ENCODE measurements at regions not wholly inside any gene's neighbourhood (a gene's known extent, or its start where the extent isn't known, plus 50 kb on each side); places are given as distances from the start of the nearest gene placed in this dataset.

- TF ChIP-seq POLR2A (IDR thresholded peaks at IDR 0.05): no peak
- no peak for TF ChIP-seq CTCF (IDR thresholded peaks at IDR 0.05)
- no peak for TF ChIP-seq POLR2AphosphoS5 (IDR thresholded peaks at IDR 0.05)
- TF ChIP-seq EP300 (IDR thresholded peaks at IDR 0.05): no peak
- no peaks in the 10 kb centered on the region for H3K27me3 ChIP-seq
- H3K9me3 ChIP-seq: peaks cover 7% of the 10 kb centered on the region
- 76% methylated on average over 2 of the region's 2 CpGs for WGBS
- peaks cover 5% of the 10 kb centered on the region for H3K4me1 ChIP-seq
- DNase-seq (ENCODE audit: low spot score in 2 of 2): no peak
- H3K4me3 ChIP-seq: no peak overlapping the region
- H3K27ac ChIP-seq: no peak overlapping the region
- H3K36me3 ChIP-seq: no peaks in the 10 kb centered on the region
Measured at GRCh38 chr4:11693693-11694092, 265.0 kb upstream of the HS3ST1 start.

- no peak for DNase-seq (ENCODE audit: low spot score in 2 of 2)
- Histone ChIP-seq H3K4me1 (no peaks in the 10 kb centered on the region), H3K27me3 (no peaks in the 10 kb centered on the region), H3K27ac (no peak overlapping the region), H3K4me3 (no peak overlapping the region), H3K9me3 (peaks cover 7% of the 10 kb centered on the region), H3K36me3 (no peaks in the 10 kb centered on the region)
- 84% methylated on average over 3 of the region's 3 CpGs for WGBS
- TF ChIP-seq EP300 (IDR thresholded peaks at IDR 0.05): no peak
- TF ChIP-seq CTCF (IDR thresholded peaks at IDR 0.05): no peak
- TF ChIP-seq POLR2A (IDR thresholded peaks at IDR 0.05): no peak
- no peak for TF ChIP-seq POLR2AphosphoS5 (IDR thresholded peaks at IDR 0.05)
Measured at GRCh38 chr4:11691236-11691635, 262.5 kb upstream of the HS3ST1 start.

DNA sequence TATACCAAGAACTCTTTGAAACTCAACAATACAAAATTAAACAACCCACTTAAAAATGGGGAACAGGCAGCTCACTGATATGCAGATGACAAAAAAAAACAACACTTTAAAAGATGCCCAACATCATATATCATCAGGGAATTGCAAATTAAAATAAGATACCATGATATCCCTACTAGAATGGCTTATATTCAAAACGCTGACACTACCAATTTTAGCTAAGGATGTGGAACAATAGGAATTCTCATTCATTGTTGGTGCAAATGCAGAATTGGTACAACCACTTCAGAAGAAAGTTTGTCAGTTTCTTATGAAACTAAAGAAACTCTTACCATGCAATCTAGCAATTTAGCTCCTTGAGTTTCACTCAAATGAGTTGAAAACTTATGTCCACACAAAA is 259.0 kb upstream of the HS3ST1 start:
- Histone ChIP-seq H3K4me1 (no peaks in the 10 kb centered on the region), H3K4me3 (no peak overlapping the region), H3K9me3 (no peaks in the 10 kb centered on the region), H3K27me3 (no peaks in the 10 kb centered on the region), H3K27ac (no peak overlapping the region), H3K36me3 (no peaks in the 10 kb centered on the region)
- 88% methylated on average over 1 of the region's 1 CpG for WGBS
- TF ChIP-seq POLR2A (IDR thresholded peaks at IDR 0.05) (no peak), POLR2AphosphoS5 (IDR thresholded peaks at IDR 0.05) (no peak), EP300 (IDR thresholded peaks at IDR 0.05) (no peak), CTCF (IDR thresholded peaks at IDR 0.05) (no peak)
- no peak for DNase-seq (ENCODE audit: low spot score in 2 of 2)

GRCh38 chr4:11685481-11685880 is 256.8 kb upstream of the HS3ST1 start:
- Histone ChIP-seq H3K4me1 (no peaks in the 10 kb centered on the region), H3K9me3 (no peaks in the 10 kb centered on the region), H3K36me3 (no peaks in the 10 kb centered on the region), H3K27me3 (no peaks in the 10 kb centered on the region), H3K27ac (no peak overlapping the region), H3K4me3 (no peak overlapping the region)
- no peak for DNase-seq (ENCODE audit: low spot score in 2 of 2)
- WGBS: 89% methylated on average over 5 of the region's 5 CpGs
- no peak for TF ChIP-seq POLR2A (IDR thresholded peaks at IDR 0.05)

DNA sequence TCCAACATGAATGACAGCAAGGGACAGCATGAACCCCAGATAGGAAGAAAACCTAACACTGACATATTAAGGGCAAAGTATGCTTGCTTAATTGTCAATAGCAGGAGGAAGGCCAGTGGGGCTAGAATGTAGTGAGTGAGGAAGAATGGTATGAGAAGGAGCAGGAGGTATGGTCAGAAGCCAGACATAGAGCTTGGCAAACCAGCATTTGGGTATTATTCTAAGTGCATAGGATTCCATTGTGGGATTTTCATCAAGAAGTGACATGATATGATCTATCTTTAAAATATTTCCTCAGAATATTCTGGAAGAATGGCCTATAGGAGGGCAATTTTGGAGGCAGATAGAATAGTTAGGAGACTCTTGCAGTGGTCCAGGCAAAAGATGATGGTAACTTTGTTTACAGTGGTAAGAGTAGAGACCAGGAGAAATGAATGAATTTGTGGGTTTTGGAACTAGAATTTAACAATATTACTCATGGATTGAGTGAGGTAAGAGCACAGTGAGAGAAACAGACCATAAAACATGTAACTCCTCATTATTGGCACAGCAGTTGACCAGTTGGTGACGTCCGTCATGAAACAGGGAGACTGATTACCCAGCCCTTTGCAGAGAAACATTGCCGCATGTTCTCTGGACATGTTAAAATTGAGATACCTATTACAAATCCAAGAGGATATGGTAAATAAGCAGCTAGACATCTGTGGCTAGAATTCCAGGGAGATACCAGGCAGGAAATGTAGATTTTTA is 246.5 kb upstream of the HS3ST1 start:
- H3K4me3 ChIP-seq: no peak overlapping the region
- no peaks in the 10 kb centered on the region for H3K4me1 ChIP-seq
- TF ChIP-seq POLR2A (IDR thresholded peaks at IDR 0.05) (no peak), CTCF (IDR thresholded peaks at IDR 0.05) (no peak), EP300 (IDR thresholded peaks at IDR 0.05) (no peak), POLR2AphosphoS5 (IDR thresholded peaks at IDR 0.05) (no peak)
- H3K27ac ChIP-seq: no peak overlapping the region
- H3K36me3 ChIP-seq: no peaks in the 10 kb centered on the region
- no peak for DNase-seq (ENCODE audit: low spot score in 2 of 2)
- no peaks in the 10 kb centered on the region for H3K9me3 ChIP-seq
- no peaks in the 10 kb centered on the region for H3K27me3 ChIP-seq
- WGBS: 92% methylated on average over 3 of the region's 3 CpGs

DNA sequence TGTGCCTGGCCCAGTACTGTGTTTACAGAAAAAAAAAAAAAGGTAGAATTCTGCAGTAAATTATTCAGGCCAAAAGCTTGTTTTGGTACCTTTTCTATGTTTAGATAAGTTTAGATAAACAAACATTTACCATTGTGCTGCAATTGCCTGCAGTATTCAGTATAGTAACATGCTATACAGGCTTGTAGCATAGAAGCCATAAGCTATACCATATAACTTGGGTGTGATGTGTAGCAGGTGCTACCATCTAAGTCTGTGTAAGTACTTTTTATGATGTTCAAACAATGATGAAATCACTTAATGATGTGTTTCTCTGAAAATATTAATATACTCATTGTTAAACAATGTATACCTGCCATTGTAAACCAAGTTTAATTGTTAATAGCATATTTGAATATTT is 241.6 kb upstream of the HS3ST1 start:
- no peak for DNase-seq (ENCODE audit: low spot score in 2 of 2)
- no peaks in the 10 kb centered on the region for H3K9me3 ChIP-seq
- H3K4me1 ChIP-seq: no peaks in the 10 kb centered on the region
- no peaks in the 10 kb centered on the region for H3K36me3 ChIP-seq
- no peak overlapping the region for H3K4me3 ChIP-seq
- no peaks in the 10 kb centered on the region for H3K27me3 ChIP-seq
- H3K27ac ChIP-seq: no peak overlapping the region
- TF ChIP-seq POLR2AphosphoS5 (IDR thresholded peaks at IDR 0.05): no peak
- no peak for TF ChIP-seq CTCF (IDR thresholded peaks at IDR 0.05)
- TF ChIP-seq POLR2A (IDR thresholded peaks at IDR 0.05): no peak
- TF ChIP-seq EP300 (IDR thresholded peaks at IDR 0.05): no peak
